NCI-H1694 treated with DMSO at 0.1 percent for 48 hours (cell line): ENCODE measurements at regions not wholly inside any gene's neighbourhood (a gene's known extent, or its start where the extent isn't known, plus 50 kb on each side); places are given as distances from the start of the nearest gene placed in this dataset.

Experiments used
- DNase-seq: peaks from one replicate; lab custom pipeline; 2025; lab: John Stamatoyannopoulos, UW

- DNase-seq = no peak
Observed at GRCh38 chr10:90602862-90603610, 254.8 kb downstream of the HTR7 start.

- DNase-seq = no peak
Observed at GRCh38 chr10:90604636-90605035, 253.2 kb downstream of the HTR7 start.

GRCh38 chr10:90605506-90605905, 252.3 kb downstream of the HTR7 start:
- DNase-seq = no peak

GRCh38 chr10:90612276-90612675, 245.6 kb downstream of the HTR7 start:
- DNase-seq = no peak

GRCh38 chr10:90614631-90615030, 243.2 kb downstream of the HTR7 start:
- DNase-seq = no peak

- no peak for DNase-seq
Observed at GRCh38 chr10:90621577-90621976, 236.3 kb downstream of the HTR7 start.

- no peak for DNase-seq
Observed at GRCh38 chr10:90635111-90635765, 222.6 kb downstream of the HTR7 start.

GRCh38 chr10:90640756-90641155, 217.1 kb downstream of the HTR7 start:
- DNase-seq = no peak

GRCh38 chr10:90641731-90642130, 216.1 kb downstream of the HTR7 start:
- DNase-seq = no peak

GRCh38 chr10:90642136-90642535, 215.7 kb downstream of the HTR7 start:
- DNase-seq = no peak

- no peak for DNase-seq
Observed at GRCh38 chr10:90642650-90643049, 215.2 kb downstream of the HTR7 start.

GRCh38 chr10:90644165-90644564, 213.7 kb downstream of the HTR7 start:
- DNase-seq = no peak

- no peak for DNase-seq
Observed at GRCh38 chr10:90650858-90651257, 207.0 kb downstream of the HTR7 start.

GRCh38 chr10:90652519-90652918, 205.3 kb downstream of the HTR7 start:
- no peak for DNase-seq

- DNase-seq = no peak
Observed at GRCh38 chr10:90658791-90659190, 199.0 kb downstream of the HTR7 start.

- DNase-seq = no peak
Observed at GRCh38 chr10:90665905-90666662, 191.8 kb downstream of the HTR7 start.

- DNase-seq = no peak
Observed at GRCh38 chr10:90674461-90674860, 183.4 kb downstream of the HTR7 start.

GRCh38 chr10:90674928-90675327, 182.9 kb downstream of the HTR7 start:
- no peak for DNase-seq

GRCh38 chr10:90675621-90676020, 182.2 kb downstream of the HTR7 start:
- DNase-seq = no peak
